ENCODE measurements at regions not wholly inside any gene's neighbourhood (a gene's known extent, or its start where the extent isn't known, plus 50 kb on each side); places are given as distances from the start of the nearest gene placed in this dataset.

GRCh38 chr6:21333715-21334114 lies 259.8 kb upstream of the SOX4 start:
- TF ChIP-seq CTCF (conservative IDR thresholded peaks at IDR 0.05 in 1 of 2, IDR thresholded peaks at IDR 0.05 in 1 of 2; ENCODE audit: low read depth in 1 of 2, low read length in 2 of 2) (no peak), EZH2 (IDR thresholded peaks at IDR 0.05; ENCODE audit: low read length, missing control alignments) (no peak)

All from fibroblast of lung (primary cell).